K562 (cell line): ENCODE measurements at regions not wholly inside any gene's neighbourhood (a gene's known extent, or its start where the extent isn't known, plus 50 kb on each side); places are given as distances from the start of the nearest gene placed in this dataset.

Experiments
- ATAC-seq: fragments of 200-7000 bp; cut with Tn5 transposase; 3 replicates; pipeline ENCODE4 v1.9.1; 2020; ENCODE audit warnings: moderate library complexity
- BruUV-seq: library from RNA; stranded (reverse); fragments of 400-500 nt; replicated peaks from 2 replicates; lab custom pipeline; 2021; lab: Mats Ljungman, UMichigan
- CTCF ChIA-PET: fragments of 300-600 bp; formaldehyde crosslinking; extraction: SDS; loops from one replicate; lab custom pipeline; 2021; ENCODE audit warnings: low intra/inter-chr PET ratio; lab: Yijun Ruan, JAX
- POLR2A ChIA-PET: fragments of 300-600, 350-650 bp; sonication (Branson Sonifier 250); formaldehyde crosslinking; extraction: SDS; loops from one replicate; lab custom pipeline; 2021; ENCODE audit warnings: antibody characterized with exemption, inconsistent platforms; lab: Yijun Ruan, JAX
- DNase-seq, 4 experiments: peaks; one replicate each; pipeline versions ENCODE4 v3.0.0 to v3.0.0-alpha.2; 2011 to 2018; ENCODE audit warnings: low spot score in 3 of 4, mixed read lengths in 3 of 4; ENCODE audit errors: extremely low read depth in 1 of 4
- FAIRE-seq: peaks from 2 replicates; lab custom pipeline; 2011; peaks lifted over from hg19 to GRCh38; lab: Jason Lieb, UNC
- H2AFZ ChIP-seq: 2 replicates; pipeline ENCODE4 v1.6.0; 2011; ENCODE audit warnings: low read depth, low read length, control low read depth, inconsistent platforms
- H3K27ac ChIP-seq: fragments of 200-600 bp; 3 replicates; pipeline ENCODE4 v1.8.0; 2011; ENCODE audit warnings: low read depth, mild to moderate bottlenecking, control low read depth, inconsistent platforms, low read length, moderate library complexity, mixed read lengths; ENCODE audit errors: extremely low read depth
- H3K27me3 ChIP-seq, 2 experiments: fragments of 300-600 bp in 1 of 2; 2 replicates in 1 of 2; 3 replicates in 1 of 2; pipeline versions ENCODE4 v1.6.0 to v1.8.0; 2011; ENCODE audit warnings: inconsistent platforms in 2 of 2, low read length in 2 of 2, mild to moderate bottlenecking in 1 of 2, mixed read lengths in 1 of 2, moderate library complexity in 1 of 2; ENCODE audit not compliant: control insufficient read depth in 2 of 2, insufficient read depth in 2 of 2
- H3K36me3 ChIP-seq: fragments of 300-600 bp; 3 replicates; pipeline ENCODE4 v1.8.0; 2011; ENCODE audit warnings: mild to moderate bottlenecking, low read length, inconsistent platforms; ENCODE audit not compliant: control insufficient read depth, insufficient read depth
- H3K4me1 ChIP-seq, 2 experiments: fragments of 200-600 bp in 1 of 2; replicated peaks in 1 of 2; 2 replicates in 1 of 2; 3 replicates in 1 of 2; pipeline versions ENCODE4 v1.5.1 to v1.8.0; 2011; ENCODE audit warnings: inconsistent platforms in 2 of 2, low read length in 2 of 2, mild to moderate bottlenecking in 1 of 2, mixed read lengths in 1 of 2, moderate library complexity in 1 of 2; ENCODE audit not compliant: control insufficient read depth in 2 of 2, insufficient read depth in 2 of 2
- H3K4me2 ChIP-seq: 2 replicates; pipeline ENCODE4 v1.6.1; 2011; ENCODE audit warnings: low read length, control low read depth, inconsistent platforms, mixed read lengths; ENCODE audit not compliant: insufficient read depth
- H3K4me3 ChIP-seq: fragments of 200-600 bp; sonication (generic), shearing (Covaris generic); 2 replicates; pipeline ENCODE4 v1.5.1; 2016; ENCODE audit warnings: control low read depth, inconsistent platforms
- H3K79me2 ChIP-seq: fragments of 200-600 bp; 3 replicates; pipeline ENCODE4 v1.8.0; 2011; ENCODE audit warnings: low read length, inconsistent platforms; ENCODE audit not compliant: control insufficient read depth, insufficient read depth
- H3K9ac ChIP-seq, 2 experiments: 2 replicates each; pipeline versions ENCODE4 v1.6.0 to v1.6.1; 2011; ENCODE audit warnings: low read depth in 2 of 2, low read length in 2 of 2, control low read depth in 1 of 2, inconsistent platforms in 1 of 2, mild to moderate bottlenecking in 1 of 2, mixed read lengths in 1 of 2; ENCODE audit not compliant: insufficient read depth in 1 of 2
- H3K9me1 ChIP-seq: one replicate; pipeline ENCODE4 v1.6.0; 2011; ENCODE audit warnings: inconsistent platforms, mild to moderate bottlenecking, low read length, moderate library complexity; ENCODE audit not compliant: control insufficient read depth, insufficient read depth
- H3K9me3 ChIP-seq: replicated peaks from 2 replicates; pipeline ENCODE4 v1.5.1; 2011; ENCODE audit warnings: low read depth, low read length, inconsistent platforms; ENCODE audit not compliant: control insufficient read depth, insufficient read depth
- H4K20me1 ChIP-seq: replicated peaks from 2 replicates; pipeline ENCODE4 v1.6.1; 2011; ENCODE audit warnings: low read length, inconsistent platforms, mixed read lengths; ENCODE audit not compliant: control insufficient read depth, insufficient read depth
- C11orf30 ChIP-seq: fragments of 450-650 bp; IDR thresholded peaks from 2 replicates; pipeline ENCODE4 v1.6.1; 2016; ENCODE audit warnings: low read depth, mild to moderate bottlenecking
- DDX20 ChIP-seq: fragments of 450-650 bp; IDR thresholded peaks from 2 replicates; pipeline ENCODE4 v1.6.1; 2016; ENCODE audit warnings: missing genetic modification characterization, low read depth, mild to moderate bottlenecking, missing compliant biosample characterization, moderate library complexity
- FIP1L1 ChIP-seq: fragments of 200-400 bp; formaldehyde crosslinking; IDR thresholded peaks from 2 replicates; pipeline ENCODE4 v1.6.1; 2018; ENCODE audit warnings: mild to moderate bottlenecking, low read depth, low read length; ENCODE audit not compliant: poor library complexity, severe bottlenecking
- HDAC1 ChIP-seq, 2 experiments: fragments of 450-650 bp; IDR thresholded peaks; 2 replicates each; pipeline ENCODE4 v1.6.1; 2016 to 2017; ENCODE audit warnings: inconsistent platforms in 1 of 2, mild to moderate bottlenecking in 1 of 2, moderate library complexity in 1 of 2
- HDAC8 ChIP-seq: fragments of 450-650 bp; IDR thresholded peaks from 2 replicates; pipeline ENCODE4 v1.6.1; 2016; ENCODE audit warnings: mild to moderate bottlenecking, missing genetic modification characterization, moderate library complexity, missing compliant biosample characterization
- NR2C2 ChIP-seq, 2 experiments: fragments of 200-800 bp in 1 of 2; sonication (Bioruptor generic) in 1 of 2; sonication (generic) in 1 of 2; formaldehyde crosslinking in 1 of 2; IDR thresholded peaks; 2 replicates each; pipeline versions ENCODE4 v1.6.1 to v1.8.0; 2016 to 2022; ENCODE audit warnings: mild to moderate bottlenecking in 1 of 2, missing compliant biosample characterization in 1 of 2, missing genetic modification characterization in 1 of 2, missing genetic modification reagents in 1 of 2
- ZC3H4 ChIP-seq: sonication (generic); formaldehyde crosslinking; IDR thresholded peaks from 2 replicates; pipeline ENCODE4 v1.9.0; 2021; ENCODE audit warnings: missing genetic modification reagents, borderline replicate concordance
- ZNF431 ChIP-seq: sonication (generic); formaldehyde crosslinking; IDR thresholded peaks from 2 replicates; pipeline ENCODE4 v1.8.0; 2022; ENCODE audit warnings: mild to moderate bottlenecking, missing genetic modification reagents
- ZNF785 ChIP-seq: fragments of 250-450 bp; sonication (Bioruptor Pico); IDR thresholded peaks from 2 replicates; pipeline ENCODE4 v1.4.0; 2020; ENCODE audit warnings: mild to moderate bottlenecking
- WGBS: fragments of 100-300 bp; shearing (Covaris generic); methylation state at CpG from one replicate; pipeline ENCODE4 v1.1.6; 2016; ENCODE audit warnings: low coverage, mixed read lengths; ENCODE audit not compliant: insufficient coverage; ENCODE audit errors: missing lambda C conversion rate; 5-methylcytosine and 5-hydroxymethylcytosine counted together
- in situ Hi-C: fragments of 300-500 bp; cut with MboI; formaldehyde crosslinking; loops from 4 replicates; pipeline ENCODE4 v1.15.0; 2018; ENCODE audit warnings: inconsistent platforms, mixed read lengths
- intact Hi-C: fragments of 100-400 bp; cut with micrococcal nuclease; formaldehyde crosslinking; loops from 2 replicates; pipeline ENCODE4 v1.14.2; 2022
- TF ChIP-seq, protein P1 (sequence below), 2 experiments: IDR thresholded peaks in 1 of 2; conservative IDR thresholded peaks in 1 of 2; 2 replicates each; pipeline ENCODE4 v1.6.1; 2016; ENCODE audit warnings: low read depth in 2 of 2, mild to moderate bottlenecking in 1 of 2, missing compliant biosample characterization in 1 of 2, missing genetic modification characterization in 1 of 2, moderate library complexity in 1 of 2

GRCh38 chr14:98945611-98946570, 326.1 kb downstream of the BCL11B start (continued):
- no peak for TF ChIP-seq ZNF785
- no peak for TF ChIP-seq HDAC8 (tag)

DNA sequence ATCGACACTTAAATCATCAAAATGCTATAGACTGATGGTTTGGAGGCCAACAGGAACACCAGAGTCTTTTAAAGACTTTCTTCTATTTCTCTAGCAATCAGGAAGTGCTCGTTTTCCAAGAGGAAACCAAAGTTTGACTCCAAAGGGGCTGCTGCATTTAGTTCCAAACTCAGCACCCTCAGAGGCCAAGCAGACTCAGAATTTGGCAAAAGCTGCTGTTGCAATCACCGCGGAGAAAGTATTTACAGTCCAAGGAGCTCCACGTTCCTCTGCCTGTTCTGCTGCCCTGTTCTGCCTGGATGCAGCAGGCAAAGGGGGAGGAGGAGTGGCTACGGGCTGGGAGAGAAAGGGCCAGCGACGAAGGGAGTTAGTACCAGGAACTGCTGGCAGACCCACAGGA, 325.1 kb downstream of the BCL11B start:
- Histone ChIP-seq H3K27ac (no peak overlapping the region), H3K36me3 (no peaks in the 10 kb centered on the region), H3K4me2 (no peak overlapping the region), H3K4me3 (no peak overlapping the region), H3K9me1 (no peaks in the 10 kb centered on the region), H3K27me3 (no peaks in the 10 kb centered on the region), H3K79me2 (no peaks in the 10 kb centered on the region)
- no peak for DNase-seq
- ATAC-seq: no peak
- POLR2A ChIA-PET: interaction anchor here (0.9 kb wide), 1 partner anchor 8 kb away, joined by 3 read pairs; no protein-coding TSS in a partner anchor
- intact Hi-C loops: no loop called here
- 0% methylated on average over 7 of the region's 8 CpGs for WGBS
- TF ChIP-seq DDX20 (tag): no peak
- no peak for TF ChIP-seq ZNF431 (CRISPR knock-in tag)
- TF ChIP-seq C11orf30: no peak
- TF ChIP-seq NR2C2 (CRISPR knock-in tag; IDR thresholded peaks at IDR 0.05): no peak
- TF ChIP-seq NR2C2 (tag; IDR thresholded peaks at IDR 0.05): no peak
- TF ChIP-seq HDAC1 (IDR thresholded peaks at IDR 0.05): no peak
- TF ChIP-seq, protein P1, sequence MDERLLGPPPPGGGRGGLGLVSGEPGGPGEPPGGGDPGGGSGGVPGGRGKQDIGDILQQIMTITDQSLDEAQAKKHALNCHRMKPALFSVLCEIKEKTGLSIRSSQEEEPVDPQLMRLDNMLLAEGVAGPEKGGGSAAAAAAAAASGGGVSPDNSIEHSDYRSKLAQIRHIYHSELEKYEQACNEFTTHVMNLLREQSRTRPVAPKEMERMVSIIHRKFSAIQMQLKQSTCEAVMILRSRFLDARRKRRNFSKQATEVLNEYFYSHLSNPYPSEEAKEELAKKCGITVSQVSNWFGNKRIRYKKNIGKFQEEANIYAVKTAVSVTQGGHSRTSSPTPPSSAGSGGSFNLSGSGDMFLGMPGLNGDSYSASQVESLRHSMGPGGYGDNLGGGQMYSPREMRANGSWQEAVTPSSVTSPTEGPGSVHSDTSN (CRISPR knock-in tag; IDR thresholded peaks at IDR 0.05; ENCODE audit: low read depth): no peak
- TF ChIP-seq, protein P1 (tag; conservative IDR thresholded peaks at IDR 0.05; ENCODE audit: low read depth): no peak
- no peak for TF ChIP-seq FIP1L1
- TF ChIP-seq ZC3H4 (CRISPR knock-in tag): no peak
- TF ChIP-seq, all 486 proteins: peak for 0
- FAIRE-seq: no peak
- in situ Hi-C loops: no loop called here
- no peaks in the 10 kb centered on the region for H3K4me1 ChIP-seq
- H3K9me3 ChIP-seq: no peaks in the 10 kb centered on the region
- H3K9ac ChIP-seq: no peak overlapping the region
- CTCF ChIA-PET: no interaction called here
- BruUV-seq: no TSS peak
- no peaks in the 10 kb centered on the region for H4K20me1 ChIP-seq
- no peak overlapping the region for H2AFZ ChIP-seq
